Rectal smooth muscle tissue (tissue), 1 donor: ENCODE measurements at regions not wholly inside any gene's neighbourhood (a gene's known extent, or its start where the extent isn't known, plus 50 kb on each side); places are given as distances from the start of the nearest gene placed in this dataset.
"Not testable (repeated sequence)": the region's sequence is repeated elsewhere in the genome, so short reads cannot be mapped to it uniquely, and the experiment has no call there.

Experiments
- H3K27ac ChIP-seq: one replicate; pipeline ENCODE4 v1.7.0; 2013; ENCODE audit warnings: low read depth, low read length, inconsistent platforms
- H3K27me3 ChIP-seq: one replicate; pipeline ENCODE4 v1.7.0; 2013; ENCODE audit warnings: low read length; ENCODE audit not compliant: control insufficient read depth, insufficient read depth
- H3K36me3 ChIP-seq: one replicate; pipeline ENCODE4 v1.7.0; 2013; ENCODE audit warnings: low read length; ENCODE audit not compliant: control insufficient read depth, insufficient read depth
- H3K4me1 ChIP-seq: one replicate; pipeline ENCODE4 v1.7.0; 2013; ENCODE audit warnings: low read length; ENCODE audit not compliant: control insufficient read depth, insufficient read depth
- H3K4me3 ChIP-seq: one replicate; pipeline ENCODE4 v1.7.0; 2013; ENCODE audit warnings: low read length
- H3K9ac ChIP-seq: one replicate; pipeline ENCODE4 v1.7.0; 2013; ENCODE audit warnings: low read length

DNA sequence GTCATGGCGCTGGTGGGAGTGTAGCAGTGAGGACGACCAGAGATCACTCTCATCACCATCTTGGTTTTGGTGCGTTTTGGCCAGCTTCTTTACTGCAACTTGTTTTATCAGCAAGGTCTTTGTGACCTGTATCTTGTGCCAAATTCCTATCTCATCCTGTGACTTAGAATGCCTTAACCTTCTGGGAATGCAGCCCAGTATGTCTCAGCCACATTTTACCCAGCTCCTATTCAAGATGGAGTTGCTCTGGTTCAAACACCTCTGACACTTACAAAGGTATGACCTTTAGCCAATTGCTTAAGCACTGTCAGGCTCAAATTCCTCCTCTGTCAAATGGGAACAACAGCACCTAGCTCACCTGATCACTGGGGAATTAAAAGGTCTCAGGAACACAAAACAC is 235.1 kb upstream of the ID2 start:
- H3K4me3 ChIP-seq, H3K9ac ChIP-seq, H3K4me1 ChIP-seq, H3K27me3 ChIP-seq, H3K27ac ChIP-seq, H3K36me3 ChIP-seq: not testable (repeated sequence)

DNA sequence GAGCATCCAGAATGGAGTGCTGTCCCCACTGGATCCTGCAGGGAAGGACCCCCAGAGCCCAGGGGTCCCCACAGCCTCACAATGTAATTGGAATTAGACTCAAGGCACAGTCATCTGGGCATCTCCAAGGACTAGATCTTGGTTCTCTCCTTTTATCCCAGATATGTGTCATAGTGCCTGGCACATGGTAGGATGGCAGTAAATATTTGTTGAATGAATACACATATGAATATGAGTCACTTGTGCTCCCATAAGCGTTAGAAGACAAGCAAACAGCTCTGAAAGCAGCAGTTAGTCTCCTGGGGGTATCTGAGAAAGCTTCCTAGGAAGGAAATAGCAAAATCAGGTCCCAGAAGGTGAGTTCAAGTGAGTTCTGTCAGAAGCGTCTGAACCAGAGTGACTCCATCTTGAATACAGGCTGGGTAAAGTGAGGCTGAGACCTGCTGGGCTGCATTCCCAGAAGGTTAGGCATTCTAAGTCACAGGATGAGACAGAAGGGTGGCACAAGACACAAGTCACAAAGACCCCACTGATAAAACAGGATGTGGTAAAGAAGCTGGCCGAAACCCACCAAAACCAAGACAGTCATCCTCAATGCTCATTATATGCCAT is 234.1 kb upstream of the ID2 start:
- no peak overlapping the region for H3K27ac ChIP-seq
- no peaks in the 10 kb centered on the region for H3K27me3 ChIP-seq
- H3K4me3 ChIP-seq, result no peak overlapping the region
- H3K9ac ChIP-seq, result no peak overlapping the region
- no peaks in the 10 kb centered on the region for H3K4me1 ChIP-seq
- H3K36me3 ChIP-seq, result no peaks in the 10 kb centered on the region

DNA sequence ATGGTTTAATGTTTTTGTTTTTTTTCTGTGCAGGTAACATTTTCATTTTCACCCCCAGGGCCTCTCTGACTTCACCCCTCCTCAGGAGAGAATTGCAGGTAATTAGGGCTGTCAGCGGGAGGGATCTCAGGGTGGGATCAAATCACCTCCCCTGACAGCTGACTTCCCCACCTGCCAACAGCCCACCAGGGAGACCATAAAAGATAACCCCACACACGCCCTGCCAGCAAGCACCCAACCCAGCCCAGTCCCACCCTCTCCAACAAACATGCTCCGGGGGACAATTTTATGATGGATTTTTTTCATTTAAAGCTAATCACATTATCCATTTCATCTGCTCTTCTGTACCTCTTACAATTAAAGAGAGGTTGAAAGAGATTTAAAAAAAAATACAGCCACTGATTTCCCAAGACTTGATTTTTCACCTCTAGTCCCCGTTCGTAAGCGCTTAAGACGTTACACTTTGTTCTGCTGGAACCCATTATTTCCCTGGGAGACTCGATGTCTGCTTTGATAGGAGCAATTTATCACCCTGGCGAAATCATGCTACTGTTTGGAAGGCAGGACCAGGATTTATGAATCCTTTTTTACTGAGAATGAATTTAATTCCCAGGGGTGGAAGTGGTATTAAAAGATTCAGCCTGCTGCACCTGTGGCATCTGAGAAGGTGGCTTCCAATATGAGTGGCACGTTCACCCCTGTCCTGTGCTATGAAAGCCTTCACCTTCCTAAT is 232.9 kb upstream of the ID2 start:
- no peaks in the 10 kb centered on the region for H3K27me3 ChIP-seq
- no peaks in the 10 kb centered on the region for H3K4me1 ChIP-seq
- H3K9ac ChIP-seq, result no peak overlapping the region
- H3K27ac ChIP-seq, result no peak overlapping the region
- no peaks in the 10 kb centered on the region for H3K36me3 ChIP-seq
- H3K4me3 ChIP-seq, result no peak overlapping the region

DNA sequence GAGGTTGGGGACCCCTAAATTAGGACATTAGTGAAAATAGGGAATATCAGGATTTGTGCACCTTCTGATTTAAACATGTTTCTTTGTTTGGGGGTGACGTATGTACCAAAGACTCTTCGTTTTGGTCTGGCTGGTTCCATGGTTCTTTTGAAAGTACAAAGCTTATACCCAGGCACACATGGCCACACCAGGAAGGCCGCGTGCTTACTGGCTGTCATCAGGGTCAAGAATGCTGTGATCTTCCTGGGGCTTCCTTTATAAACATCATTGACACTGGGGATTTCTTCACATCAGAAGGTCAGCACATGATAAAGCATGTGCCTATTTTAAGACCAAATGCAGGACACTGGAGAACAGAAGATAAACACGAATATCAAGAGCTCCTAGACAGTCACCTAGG is 230.6 kb upstream of the ID2 start:
- no peak overlapping the region for H3K27ac ChIP-seq
- no peak overlapping the region for H3K4me3 ChIP-seq
- no peak overlapping the region for H3K9ac ChIP-seq
- H3K36me3 ChIP-seq, result no peaks in the 10 kb centered on the region
- H3K27me3 ChIP-seq, result no peaks in the 10 kb centered on the region
- no peaks in the 10 kb centered on the region for H3K4me1 ChIP-seq

DNA sequence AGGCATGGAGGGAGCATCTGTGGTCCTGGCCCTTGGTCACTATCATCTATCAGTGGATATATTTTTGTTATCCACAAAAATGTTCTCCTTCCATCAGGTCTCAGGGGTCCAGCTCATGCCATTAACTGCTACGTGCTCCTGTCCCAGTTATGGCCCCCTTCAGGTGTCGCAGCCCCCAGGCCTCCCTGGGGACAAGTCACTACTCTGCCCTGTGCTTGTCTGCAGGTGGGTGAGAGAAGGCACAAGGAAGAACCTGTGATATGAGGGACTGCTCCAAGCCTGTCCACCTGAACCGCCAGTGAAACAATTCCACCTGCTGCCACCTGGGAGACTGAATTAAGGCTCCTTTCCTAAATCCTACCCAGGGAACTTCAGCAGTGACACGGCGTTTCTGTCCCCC is 229.6 kb upstream of the ID2 start:
- Histone ChIP-seq H3K27ac (no peak overlapping the region), H3K9ac (no peak overlapping the region), H3K4me1 (no peaks in the 10 kb centered on the region), H3K27me3 (no peaks in the 10 kb centered on the region), H3K36me3 (no peaks in the 10 kb centered on the region), H3K4me3 (no peak overlapping the region)

DNA sequence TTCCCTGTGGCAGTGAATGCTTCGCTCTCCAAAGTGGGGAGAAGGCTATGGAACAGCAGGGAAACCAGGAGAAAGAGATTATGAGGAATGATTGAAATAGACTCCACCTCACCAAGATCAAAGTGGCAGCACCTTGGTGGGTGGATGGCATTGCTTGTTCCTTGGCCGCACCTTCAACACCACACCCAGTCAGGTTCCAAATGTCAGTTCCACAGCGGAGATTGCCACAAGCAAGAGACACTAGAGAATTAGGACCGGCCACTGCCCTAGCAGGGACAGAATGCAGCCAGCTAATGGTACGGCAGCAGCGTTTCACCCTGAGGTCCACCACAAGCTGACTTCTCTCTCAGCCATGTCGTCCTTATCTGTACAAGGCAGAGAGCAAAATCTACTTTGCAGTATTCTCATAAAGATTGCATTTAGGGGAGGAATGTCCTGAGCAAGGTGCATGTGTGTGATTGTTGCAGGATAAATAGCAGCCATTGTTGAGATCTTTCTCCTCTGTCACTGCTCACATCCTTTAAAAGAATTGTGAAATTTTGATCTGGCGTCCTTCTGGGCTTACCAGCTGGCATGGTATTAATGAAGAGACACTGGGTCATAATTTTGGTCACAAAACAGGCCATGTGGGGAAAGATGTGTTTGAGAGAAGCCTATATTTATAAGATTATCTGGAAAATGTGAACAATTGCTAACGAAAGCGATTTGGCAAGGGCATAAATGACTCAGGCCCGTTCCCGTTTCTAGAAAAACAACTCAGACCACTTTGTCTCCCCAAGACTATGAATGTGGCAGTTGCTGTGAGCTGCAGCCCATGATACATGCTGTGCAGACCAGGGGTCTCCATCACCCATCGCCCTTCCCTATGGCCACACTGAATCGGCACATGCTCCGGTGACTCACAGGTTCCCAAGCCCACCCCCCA is 228.6 kb upstream of the ID2 start:
- no peak overlapping the region for H3K4me3 ChIP-seq
- no peaks in the 10 kb centered on the region for H3K36me3 ChIP-seq
- no peaks in the 10 kb centered on the region for H3K4me1 ChIP-seq
- no peaks in the 10 kb centered on the region for H3K27me3 ChIP-seq
- H3K9ac ChIP-seq, result no peak overlapping the region
- H3K27ac ChIP-seq, result no peak overlapping the region

DNA sequence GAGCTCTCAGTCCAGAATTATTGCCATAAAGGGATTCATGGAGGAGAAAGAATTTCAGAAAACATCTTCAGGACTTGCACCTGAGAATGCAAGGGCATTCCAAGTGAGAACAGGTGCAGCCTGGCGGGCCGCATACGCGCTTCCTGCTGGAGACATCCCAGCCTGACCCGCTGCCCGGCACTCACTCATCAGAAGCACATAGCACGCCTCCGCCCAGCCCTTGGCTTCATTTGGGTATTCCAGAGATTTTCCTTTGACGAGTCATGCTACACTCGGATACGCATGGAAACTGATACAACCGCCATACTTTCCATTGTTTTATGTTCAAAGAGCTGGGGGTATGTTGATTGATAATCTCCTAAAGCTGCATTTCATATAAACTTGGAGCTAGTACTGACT is 228.0 kb upstream of the ID2 start:
- H3K4me3 ChIP-seq, result no peak overlapping the region
- H3K27me3 ChIP-seq, result no peaks in the 10 kb centered on the region
- H3K36me3 ChIP-seq, result no peaks in the 10 kb centered on the region
- H3K27ac ChIP-seq, result no peak overlapping the region
- no peaks in the 10 kb centered on the region for H3K4me1 ChIP-seq
- no peak overlapping the region for H3K9ac ChIP-seq

DNA sequence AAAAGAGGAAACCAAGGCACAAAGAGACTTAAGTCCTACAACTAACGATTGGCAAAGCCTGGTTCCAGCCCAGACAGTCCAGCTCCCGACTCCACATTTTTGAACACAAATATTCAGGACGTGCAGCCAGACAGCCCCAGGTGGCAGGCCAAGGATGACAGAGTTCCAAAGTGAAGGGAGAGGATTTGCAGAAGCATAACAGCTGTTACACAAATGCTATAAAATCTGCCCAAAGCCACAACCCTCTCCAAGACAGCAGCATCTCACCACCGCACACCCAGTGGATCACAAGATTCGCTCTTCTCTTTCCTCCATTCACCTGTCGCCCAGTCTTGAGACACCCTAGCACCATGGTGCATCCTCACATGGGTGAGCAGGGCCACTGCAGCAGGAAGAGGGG is 227.1 kb upstream of the ID2 start:
- no peaks in the 10 kb centered on the region for H3K4me1 ChIP-seq
- H3K9ac ChIP-seq, result no peak overlapping the region
- no peaks in the 10 kb centered on the region for H3K27me3 ChIP-seq
- H3K36me3 ChIP-seq, result no peaks in the 10 kb centered on the region
- no peak overlapping the region for H3K4me3 ChIP-seq
- no peak overlapping the region for H3K27ac ChIP-seq

DNA sequence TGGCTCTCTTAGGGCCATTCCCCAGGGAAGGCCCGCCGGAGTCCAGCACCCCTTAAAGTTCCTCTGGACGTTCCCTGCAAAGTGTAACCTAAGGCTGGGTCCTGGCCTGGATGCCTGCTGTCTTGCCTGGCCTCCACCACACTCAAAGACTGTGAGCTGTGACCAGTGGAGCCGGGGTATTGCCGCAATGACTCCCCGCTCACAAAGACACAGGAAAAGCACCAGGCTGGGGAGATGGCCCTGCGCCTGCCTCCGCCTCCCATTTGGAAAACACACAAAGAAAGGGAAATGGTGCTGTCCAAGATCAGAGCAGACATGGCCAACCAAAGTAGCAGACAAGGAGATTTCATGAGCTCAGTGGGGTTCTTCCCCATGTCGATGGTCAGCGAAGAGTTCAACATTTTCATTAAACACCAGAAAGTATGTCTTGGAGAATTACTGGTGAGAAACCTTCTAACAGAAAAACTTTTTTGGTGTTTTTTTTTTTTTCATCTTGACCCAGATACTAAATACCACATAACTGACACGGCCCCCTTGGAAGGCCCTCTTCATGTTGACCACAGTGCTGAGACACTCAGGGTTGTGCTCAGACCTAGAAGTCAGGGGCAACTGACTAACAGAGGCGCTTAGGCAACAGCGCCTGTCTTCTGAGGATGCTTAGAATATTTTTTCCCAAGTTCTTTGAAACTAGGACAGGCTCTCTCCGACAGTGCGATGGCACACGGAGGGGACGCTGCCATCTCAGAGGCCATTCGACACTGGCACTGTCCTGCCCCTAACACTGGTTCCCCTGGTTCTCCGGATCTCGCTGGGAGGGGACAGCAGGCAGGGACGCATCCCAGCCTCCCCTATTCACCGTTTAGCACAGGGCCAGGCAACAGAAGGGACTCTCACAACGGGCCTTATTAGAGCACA is 226.4 kb upstream of the ID2 start:
- Histone ChIP-seq H3K9ac (no peak overlapping the region), H3K27me3 (no peaks in the 10 kb centered on the region), H3K4me3 (no peak overlapping the region)

DNA sequence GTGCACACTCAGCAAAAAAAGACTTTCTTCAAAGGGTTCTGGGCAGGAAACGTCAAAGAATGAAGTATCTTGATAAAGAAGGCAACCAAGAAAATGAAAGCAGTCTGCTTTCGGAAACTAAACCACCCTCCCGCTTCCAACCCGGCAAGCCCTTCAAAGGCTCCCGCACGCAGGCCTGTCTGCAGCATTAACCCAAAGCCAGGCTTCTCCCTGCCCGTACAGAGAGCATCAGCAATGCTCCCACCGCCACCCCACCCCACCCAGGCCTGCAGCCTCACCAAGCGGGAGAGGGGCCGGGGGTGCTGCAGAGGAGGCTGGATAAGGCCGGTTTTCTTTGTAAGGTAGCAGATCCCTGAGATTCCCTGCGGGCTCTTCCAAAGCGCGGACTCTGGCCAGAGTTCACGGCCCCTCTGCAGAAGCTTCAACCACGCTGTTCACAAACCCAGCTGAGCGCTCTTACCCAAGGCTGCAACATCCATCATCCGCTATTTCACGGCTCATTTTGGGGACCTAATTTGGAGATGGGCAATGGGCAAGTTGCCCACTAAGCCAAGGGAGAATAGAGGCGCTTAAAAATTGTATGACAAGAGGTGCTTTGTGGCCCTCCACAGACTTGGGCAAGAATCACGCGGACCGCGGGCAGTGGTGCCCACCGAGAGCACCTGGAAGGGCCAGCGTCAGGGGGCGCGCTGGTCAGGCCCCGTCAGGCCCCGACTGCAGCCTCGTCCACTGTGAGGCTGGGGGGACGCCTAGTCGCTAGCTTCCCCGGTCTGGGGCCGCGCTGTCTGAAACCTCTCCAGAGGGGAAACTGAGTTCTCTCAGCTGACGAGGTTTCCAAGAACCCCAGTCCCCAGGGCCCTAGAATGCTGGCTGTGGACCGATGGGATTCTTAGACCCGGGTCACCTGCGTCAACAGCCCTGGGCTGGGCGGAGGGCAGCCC is 225.4 kb upstream of the ID2 start:
- no peak overlapping the region for H3K4me3 ChIP-seq
- no peaks in the 10 kb centered on the region for H3K36me3 ChIP-seq
- no peak overlapping the region for H3K9ac ChIP-seq
- no peaks in the 10 kb centered on the region for H3K4me1 ChIP-seq
- no peak overlapping the region for H3K27ac ChIP-seq
- no peaks in the 10 kb centered on the region for H3K27me3 ChIP-seq

More for the DNA sequence above, 226.4 kb upstream of the ID2 start:
- H3K27ac ChIP-seq, result no peak overlapping the region
- no peaks in the 10 kb centered on the region for H3K36me3 ChIP-seq
- H3K4me1 ChIP-seq, result no peaks in the 10 kb centered on the region

DNA sequence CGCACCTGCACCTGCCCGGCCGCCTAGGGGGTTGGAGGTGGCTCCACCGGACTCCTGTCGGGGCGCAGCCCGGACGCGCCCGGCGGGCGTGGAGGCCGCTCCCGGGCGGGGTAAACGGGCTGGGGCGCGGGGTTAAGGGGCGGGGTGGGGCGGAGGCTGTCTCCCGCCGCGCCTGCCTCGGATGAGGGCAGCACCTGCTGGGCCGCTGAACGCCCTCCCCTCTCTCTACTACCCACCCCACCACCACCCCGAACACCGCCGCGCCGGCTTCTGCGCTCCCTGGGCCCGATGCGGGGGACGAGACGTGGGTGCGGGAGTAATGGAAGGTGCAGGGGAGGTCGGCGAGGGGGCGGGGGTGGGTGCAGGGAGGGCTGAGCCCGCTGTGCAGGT is 224.8 kb upstream of the ID2 start:
- no peak overlapping the region for H3K4me3 ChIP-seq
- H3K4me1 ChIP-seq, result no peaks in the 10 kb centered on the region
- no peaks in the 10 kb centered on the region for H3K27me3 ChIP-seq
- no peak overlapping the region for H3K9ac ChIP-seq
- H3K27ac ChIP-seq, result no peak overlapping the region
- no peaks in the 10 kb centered on the region for H3K36me3 ChIP-seq
